LNCaP clone FGC (cell line): ENCODE measurements at regions not wholly inside any gene's neighbourhood (a gene's known extent, or its start where the extent isn't known, plus 50 kb on each side); places are given as distances from the start of the nearest gene placed in this dataset.
A peak's percentile ranks its signal among the peaks of the same experiment; 100 is the strongest.

ENCODE experiments used
- DNase-seq: peaks from one replicate; pipeline ENCODE4 v3.0.0-alpha.2; 2011; ENCODE audit warnings: low read depth
- H3K4me3 ChIP-seq: 2 replicates; pipeline ENCODE4 v1.5.1; 2011; ENCODE audit warnings: mild to moderate bottlenecking, low read depth, low read length, control low read depth
- CTCF ChIP-seq: IDR thresholded peaks from 2 replicates; pipeline ENCODE4 v1.5.1; 2012; ENCODE audit warnings: mild to moderate bottlenecking; ENCODE audit not compliant: control insufficient read depth, insufficient read depth; ENCODE audit errors: extremely low read depth

DNA sequence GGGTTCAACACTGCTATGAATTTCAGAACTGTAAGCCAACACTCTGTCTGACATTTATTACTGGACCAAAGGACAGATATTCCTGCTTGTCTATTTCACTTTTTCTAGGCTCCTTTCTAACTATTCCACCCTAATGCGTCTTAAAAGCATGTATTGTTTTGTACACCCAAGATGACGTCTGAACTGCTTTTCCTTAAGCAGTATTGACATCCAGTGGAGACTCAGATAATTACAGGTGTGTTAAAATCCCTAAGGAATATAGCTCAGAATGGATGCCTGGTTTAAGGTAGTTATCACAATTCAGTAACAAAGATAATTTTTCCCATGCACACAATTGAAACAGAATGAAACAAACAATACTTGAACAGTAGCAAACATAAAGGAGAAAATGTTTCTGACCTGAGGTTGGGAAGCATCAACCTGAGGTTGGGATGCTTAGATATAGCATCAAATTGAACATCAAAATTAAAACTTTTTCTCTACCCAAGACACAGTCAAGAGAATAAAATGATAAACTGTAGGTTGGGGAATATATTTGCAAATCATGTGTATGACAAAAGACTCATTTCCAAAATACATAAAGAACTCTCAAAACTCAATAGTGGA lies 93.7 kb upstream of the PTPRR start:
- peak; percentile 82 for TF ChIP-seq CTCF
- H3K4me3 ChIP-seq: no peak overlapping the region
- peak; percentile 36 for DNase-seq

DNA sequence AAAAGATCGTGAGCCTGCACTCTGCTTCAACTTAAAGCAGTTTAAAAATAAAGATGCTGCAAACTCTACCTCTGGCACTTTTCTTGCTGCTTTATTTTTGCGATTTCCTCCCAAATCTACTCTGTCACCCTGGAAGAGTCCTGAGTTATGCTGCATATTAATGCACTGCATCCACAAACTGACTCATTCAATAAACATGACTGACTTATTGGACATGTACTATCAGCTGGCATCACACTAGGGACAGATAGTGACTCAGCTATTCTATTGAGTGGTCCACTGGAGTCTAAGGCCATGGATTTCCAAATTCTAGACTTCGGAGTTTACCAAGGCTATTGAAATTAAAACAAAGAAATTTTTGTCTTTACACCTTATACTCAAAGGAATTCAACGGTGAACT lies 90.7 kb upstream of the PTPRR start:
- no peak for TF ChIP-seq CTCF
- DNase-seq: no peak

GRCh38 chr12:71010143-71010479 lies 89.6 kb upstream of the PTPRR start:
- no peak for TF ChIP-seq CTCF
- DNase-seq: no peak
- no peak overlapping the region for H3K4me3 ChIP-seq

More for the DNA sequence above, 90.7 kb upstream of the PTPRR start:
- H3K4me3 ChIP-seq: no peak overlapping the region

DNA sequence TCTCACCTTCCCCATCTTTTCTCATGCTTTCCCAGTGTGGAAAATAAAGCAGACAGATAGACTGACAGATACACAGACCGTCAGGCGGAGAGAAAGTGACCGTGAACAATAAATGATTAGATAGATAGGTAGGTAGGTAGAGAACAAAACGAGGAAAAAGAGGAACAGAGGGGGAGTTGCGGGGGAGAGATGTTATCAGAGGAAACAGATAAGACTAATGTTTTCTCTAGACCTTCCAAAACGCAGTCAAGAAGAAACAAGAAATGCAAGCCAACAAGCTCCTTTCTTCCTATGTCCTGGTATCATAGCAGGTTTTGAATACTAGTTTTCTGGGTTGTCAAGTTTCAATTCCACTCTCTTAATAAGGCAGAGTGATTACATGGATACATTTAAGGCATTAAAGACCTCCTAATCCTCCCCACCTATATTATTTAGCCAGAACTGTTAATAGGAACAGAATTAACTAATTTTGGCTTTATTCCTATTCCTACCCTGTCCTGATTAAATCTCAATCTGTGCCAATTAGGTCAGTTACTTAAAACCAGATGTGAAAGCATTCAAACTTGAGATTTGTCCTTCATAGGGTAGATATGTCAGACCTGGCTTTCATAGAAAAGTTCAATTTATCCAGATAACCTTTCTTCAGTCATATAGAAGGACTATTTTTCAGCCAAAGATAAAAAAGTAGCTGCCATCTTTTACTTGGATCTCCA lies 89.0 kb upstream of the PTPRR start:
- TF ChIP-seq CTCF: no peak
- DNase-seq: no peak
- no peak overlapping the region for H3K4me3 ChIP-seq

GRCh38 chr12:71008616-71009015 lies 88.1 kb upstream of the PTPRR start:
- no peak for TF ChIP-seq CTCF
- DNase-seq: no peak
- no peak overlapping the region for H3K4me3 ChIP-seq

DNA sequence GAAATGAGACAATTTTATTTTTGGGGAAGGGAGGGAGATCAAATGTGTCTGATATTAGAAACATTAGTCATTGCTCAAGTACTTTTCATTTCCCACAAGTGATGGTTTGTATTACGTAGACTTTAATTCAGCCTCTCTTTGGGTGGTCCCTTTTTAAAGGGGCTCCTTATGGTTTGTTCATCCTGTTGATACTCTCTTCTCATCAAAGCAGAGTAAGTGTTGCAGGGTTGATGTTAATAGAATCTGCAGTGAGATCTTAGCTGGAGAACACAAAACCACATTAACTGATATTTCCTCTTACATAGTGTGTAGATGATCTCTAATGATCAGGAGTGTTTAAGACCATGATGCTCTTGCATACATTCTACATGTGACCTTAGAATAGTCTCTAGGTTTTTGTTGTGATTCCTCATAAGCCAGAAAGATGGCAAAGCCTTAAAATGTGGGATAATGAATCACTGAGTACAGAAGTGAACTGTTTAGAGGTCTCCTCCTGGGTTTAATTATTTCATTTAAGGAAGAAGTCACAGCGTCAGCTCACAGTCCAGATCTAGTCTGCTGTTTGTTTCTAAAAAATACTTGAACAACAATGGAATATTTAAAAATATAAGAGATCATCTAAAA lies 87.4 kb upstream of the PTPRR start:
- DNase-seq: no peak
- no peak for TF ChIP-seq CTCF
- no peak overlapping the region for H3K4me3 ChIP-seq
